HG03060 (cell line): ENCODE measurements at regions not wholly inside any gene's neighbourhood (a gene's known extent, or its start where the extent isn't known, plus 50 kb on each side); places are given as distances from the start of the nearest gene placed in this dataset.

Experiments used
- ATAC-seq: cut with Tn5 transposase; IDR thresholded peaks from one replicate; pipeline ENCODE4 v1.9.1; 2021; ENCODE audit warnings: low read depth, moderate number of reproducible peaks; ENCODE audit not compliant: unreplicated experiment

- no peak for ATAC-seq
These were observed 861.1 kb upstream of the ADAMTS5 start for GRCh38 chr21:27827972-27828371.

- ATAC-seq = no peak
These were observed 858.1 kb upstream of the ADAMTS5 start for GRCh38 chr21:27825035-27825434.

GRCh38 chr21:27823652-27824201 is 856.8 kb upstream of the ADAMTS5 start:
- no peak for ATAC-seq

GRCh38 chr21:27820342-27820741 is 853.5 kb upstream of the ADAMTS5 start:
- no peak for ATAC-seq

- no peak for ATAC-seq
These were observed 852.4 kb upstream of the ADAMTS5 start for GRCh38 chr21:27819299-27819698.

GRCh38 chr21:27818847-27819246 is 852.0 kb upstream of the ADAMTS5 start:
- no peak for ATAC-seq

DNA sequence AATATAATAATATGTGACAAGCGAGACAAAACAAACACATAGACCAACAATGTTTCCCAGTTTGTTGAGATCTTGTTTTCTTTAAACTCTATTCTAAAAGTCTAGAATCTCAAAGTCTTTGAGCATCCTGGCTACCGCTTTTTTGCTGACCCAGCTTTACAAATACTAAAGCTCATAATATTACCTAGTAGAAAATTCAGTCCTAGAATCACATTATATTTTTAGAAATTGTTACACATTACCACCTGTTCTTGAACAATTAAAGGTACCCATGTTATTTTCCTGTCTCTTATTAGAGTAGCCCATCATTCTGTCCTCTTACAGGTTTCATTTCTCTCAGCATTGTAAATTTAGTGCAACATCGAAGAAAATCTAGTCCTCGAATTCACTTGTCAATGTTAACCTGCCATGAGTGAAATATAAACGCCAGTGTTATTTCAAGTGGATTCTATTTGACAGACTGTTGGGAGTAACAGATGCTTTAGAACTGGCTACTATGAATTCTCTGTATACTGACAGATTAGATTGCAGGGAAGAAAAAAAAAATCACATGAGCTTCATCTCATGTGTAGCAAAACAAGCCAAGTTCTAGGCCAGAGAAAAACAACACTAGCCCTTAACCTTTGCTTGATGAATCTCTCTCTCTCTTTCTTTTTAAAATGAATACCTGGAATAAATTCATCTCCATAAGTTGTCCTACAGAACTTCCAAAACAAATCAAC is 851.2 kb upstream of the ADAMTS5 start:
- ATAC-seq = no peak

DNA sequence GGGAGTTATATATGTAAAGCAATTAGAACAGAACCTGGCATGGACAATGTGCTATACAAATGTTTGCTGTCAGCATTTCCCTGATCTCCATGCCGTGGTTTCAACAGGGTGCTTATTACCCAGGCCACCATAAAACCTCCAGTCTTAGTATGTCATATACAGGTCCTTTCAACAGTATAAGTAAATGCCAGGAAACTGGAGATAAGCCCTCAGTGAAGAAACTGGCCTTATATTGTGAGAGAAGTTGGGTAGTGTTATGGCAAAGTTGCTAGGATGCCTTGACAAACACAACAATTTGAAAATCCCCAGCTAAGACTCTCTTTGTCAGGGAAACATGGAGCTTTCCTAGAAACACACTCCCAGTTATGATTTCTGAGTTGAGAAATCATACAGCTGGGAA is 850.2 kb upstream of the ADAMTS5 start:
- ATAC-seq = no peak

- ATAC-seq = no peak
These were observed 849.4 kb upstream of the ADAMTS5 start for GRCh38 chr21:27816301-27816700.

DNA sequence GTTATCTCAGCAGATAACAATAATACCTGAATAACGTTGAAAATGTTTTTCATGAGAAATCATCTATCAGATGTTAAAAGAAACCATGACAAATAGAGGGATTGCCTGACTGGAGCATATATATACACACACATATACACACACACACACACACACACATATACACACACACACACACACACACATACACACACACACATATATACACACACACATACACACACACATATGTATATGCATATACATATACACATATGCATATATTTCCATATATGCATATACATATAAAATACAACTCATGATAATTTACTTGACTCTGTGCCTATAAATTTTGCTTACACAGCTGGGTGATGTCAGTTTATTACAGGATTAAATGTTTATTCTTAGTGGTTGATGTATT is 847.3 kb upstream of the ADAMTS5 start:
- no peak for ATAC-seq

DNA sequence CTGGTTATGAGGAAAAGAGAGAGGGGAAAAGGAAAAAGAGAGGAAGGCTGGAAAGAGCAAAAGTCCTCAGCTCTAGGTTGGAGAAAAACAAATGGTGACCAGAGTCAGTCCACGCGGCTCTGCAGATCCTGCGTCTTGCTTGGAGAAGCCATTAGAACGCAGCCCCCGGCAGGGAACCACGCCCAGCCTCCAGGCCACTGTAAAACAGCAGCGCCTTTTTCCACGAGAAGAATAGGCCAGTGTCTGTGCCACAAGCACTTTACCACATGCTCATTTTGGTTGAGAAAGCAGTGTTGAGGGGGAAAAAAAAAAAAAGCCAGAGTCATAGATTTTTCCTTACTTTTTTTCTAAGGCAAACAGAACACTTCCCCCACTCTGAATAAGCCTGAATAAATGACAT is 846.9 kb upstream of the ADAMTS5 start:
- ATAC-seq = no peak

DNA sequence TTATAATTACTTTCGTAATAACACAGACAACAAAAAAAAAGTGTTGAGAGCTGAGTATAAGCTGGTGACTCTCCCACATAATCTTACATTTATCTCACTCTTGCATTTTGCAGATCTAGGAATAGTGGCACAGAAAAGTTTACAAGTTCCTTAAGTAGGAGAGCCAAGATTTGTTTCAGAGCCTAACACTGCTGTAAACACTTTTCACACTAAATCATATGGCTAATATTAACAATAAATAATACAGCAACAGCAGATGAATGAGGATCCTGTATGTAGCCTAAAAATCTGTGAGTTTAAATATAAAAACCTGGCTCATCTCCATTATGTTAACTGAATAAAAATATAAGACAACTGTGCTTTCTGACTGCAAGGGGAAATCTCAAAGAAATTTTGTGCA is 846.5 kb upstream of the ADAMTS5 start:
- ATAC-seq = no peak

DNA sequence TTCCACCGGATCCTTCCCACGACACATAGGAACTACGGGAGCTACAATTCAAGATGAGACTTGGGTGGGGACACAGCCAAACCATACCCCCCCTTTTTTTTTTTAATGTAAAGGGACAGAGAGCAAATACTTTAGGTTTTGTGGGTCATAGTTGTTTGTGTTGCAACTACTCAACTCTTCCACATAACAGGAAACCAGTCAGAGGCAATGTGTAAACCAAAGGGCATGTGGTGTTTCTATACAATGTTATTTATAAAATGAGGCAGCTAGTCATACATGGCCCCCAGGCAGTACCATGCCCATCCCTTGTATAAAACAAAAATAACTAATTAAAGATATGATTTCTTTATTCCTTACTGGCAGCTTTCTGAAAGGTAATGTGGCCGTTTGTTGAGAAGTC is 845.4 kb upstream of the ADAMTS5 start:
- no peak for ATAC-seq

DNA sequence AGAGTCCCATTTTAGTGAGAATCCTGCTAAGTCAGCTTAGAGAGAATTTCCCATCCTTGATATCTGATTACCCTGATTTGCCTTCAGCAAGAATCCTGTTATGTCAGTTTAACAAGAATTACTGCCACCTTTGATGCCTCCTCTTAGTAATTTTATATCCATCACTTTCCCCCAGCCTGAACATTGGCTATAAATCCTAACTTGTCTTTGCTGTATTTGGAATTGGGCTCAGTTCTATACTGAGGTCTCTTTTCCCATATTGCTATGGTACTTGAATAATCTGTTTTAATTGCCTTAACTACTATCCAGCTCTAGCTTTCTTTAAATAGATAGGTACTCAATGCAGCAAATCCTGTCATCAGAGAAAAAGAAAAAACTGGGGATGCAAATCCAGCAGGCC is 842.0 kb upstream of the ADAMTS5 start:
- ATAC-seq = no peak

GRCh38 chr21:27807596-27807995 is 840.7 kb upstream of the ADAMTS5 start:
- ATAC-seq = no peak

- ATAC-seq = no peak
These were observed 839.4 kb upstream of the ADAMTS5 start for GRCh38 chr21:27806281-27806680.

DNA sequence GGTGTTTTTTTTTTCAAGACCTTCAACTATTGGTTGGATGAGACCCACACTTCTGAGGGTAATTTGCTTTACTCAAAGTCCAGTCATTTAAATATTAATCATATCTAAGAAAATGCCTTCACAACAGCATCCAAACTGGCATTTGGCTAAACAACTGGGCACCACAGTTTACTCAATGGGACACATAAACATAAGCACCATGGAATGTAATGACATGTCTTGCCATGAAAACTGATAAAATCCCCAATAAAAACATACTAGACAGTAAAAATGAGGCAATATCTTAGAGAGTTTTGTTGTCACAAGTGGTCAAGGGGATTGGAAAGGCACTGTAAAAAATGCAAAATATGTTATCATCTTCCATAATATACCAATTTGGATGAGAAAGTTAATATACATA is 838.8 kb upstream of the ADAMTS5 start:
- no peak for ATAC-seq

- no peak for ATAC-seq
These were observed 837.6 kb upstream of the ADAMTS5 start for GRCh38 chr21:27804515-27804914.

DNA sequence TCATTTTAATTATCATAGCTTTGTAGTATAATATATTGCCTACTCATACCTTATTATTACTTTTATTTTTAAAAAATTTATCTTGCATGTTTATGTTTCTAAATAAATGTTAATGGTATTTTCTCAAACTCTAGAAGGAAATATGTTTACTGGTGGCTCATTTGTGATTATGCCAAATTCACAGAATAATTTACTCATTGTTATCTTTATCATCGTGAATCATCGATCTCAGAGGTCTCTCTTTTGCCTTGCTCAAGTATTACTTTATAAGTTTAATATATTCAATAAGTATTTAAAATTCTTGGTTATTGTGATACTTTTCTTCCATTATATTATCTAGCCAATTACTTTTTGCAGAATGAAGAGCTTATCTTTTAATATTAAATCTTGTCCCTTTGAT is 836.7 kb upstream of the ADAMTS5 start:
- no peak for ATAC-seq

DNA sequence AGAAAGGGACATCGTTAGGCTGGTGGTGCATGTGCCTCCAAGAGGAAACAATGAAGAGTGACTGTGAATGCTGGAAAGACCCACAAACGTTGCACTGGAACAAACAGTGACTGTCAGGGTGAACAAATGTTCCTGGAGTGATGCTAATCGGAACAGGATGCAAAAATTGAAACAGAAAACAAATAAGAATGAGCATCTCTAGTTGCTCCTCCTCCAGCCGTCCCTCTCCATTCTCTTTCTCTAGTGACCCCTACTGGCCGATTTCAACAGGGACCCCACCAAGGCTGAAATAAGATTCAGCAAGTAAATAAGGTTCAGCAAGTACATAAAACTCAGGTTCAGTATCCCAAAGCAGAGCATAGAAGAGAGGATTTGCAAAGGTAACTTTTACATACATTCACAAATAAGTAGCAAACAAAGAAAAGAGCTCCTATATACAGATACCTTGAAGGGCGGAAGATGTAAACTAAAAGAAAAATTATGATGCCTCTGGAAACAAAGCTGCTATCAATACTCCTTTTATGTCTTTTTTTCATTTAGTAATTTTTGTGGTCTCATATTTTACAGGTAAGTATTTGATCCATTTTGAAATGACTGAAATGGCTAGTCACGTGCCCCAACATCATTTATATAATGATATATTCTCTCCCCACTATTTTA is 836.1 kb upstream of the ADAMTS5 start:
- ATAC-seq = no peak

DNA sequence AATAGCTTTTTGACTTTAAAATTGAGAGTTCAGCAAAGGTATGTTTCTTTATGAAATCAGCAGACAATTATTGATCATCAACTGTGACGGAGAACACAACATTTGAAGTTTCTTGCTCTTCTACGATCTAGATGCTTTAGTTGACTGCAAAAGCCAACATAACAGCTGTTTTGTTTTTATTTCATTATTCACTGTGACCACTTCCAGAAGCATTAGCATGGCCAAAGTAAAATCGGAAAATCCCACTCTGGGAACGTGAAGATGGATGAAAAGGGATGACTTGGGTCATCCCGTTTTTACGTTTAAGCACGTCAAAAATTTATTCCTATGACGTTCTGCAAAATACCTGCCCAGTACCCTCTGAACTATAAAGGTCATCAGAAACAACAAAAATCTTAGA is 833.0 kb upstream of the ADAMTS5 start:
- no peak for ATAC-seq

GRCh38 chr21:27796106-27796505 is 829.2 kb upstream of the ADAMTS5 start:
- ATAC-seq = no peak
